NT2/D1 (cell line): ENCODE measurements at regions not wholly inside any gene's neighbourhood (a gene's known extent, or its start where the extent isn't known, plus 50 kb on each side); places are given as distances from the start of the nearest gene placed in this dataset.
"Not testable (repeated sequence)": the region's sequence is repeated elsewhere in the genome, so short reads cannot be mapped to it uniquely, and the experiment has no call there.

Experiments used
- SUZ12 ChIP-seq: IDR thresholded peaks from 2 replicates; pipeline ENCODE4 v1.6.1; 2011; ENCODE audit not compliant: insufficient read length, insufficient read depth; ENCODE audit errors: extremely low read depth
- YY1 ChIP-seq: IDR thresholded peaks from 2 replicates; pipeline ENCODE4 v1.6.1; 2011; ENCODE audit not compliant: insufficient read length, insufficient read depth

DNA sequence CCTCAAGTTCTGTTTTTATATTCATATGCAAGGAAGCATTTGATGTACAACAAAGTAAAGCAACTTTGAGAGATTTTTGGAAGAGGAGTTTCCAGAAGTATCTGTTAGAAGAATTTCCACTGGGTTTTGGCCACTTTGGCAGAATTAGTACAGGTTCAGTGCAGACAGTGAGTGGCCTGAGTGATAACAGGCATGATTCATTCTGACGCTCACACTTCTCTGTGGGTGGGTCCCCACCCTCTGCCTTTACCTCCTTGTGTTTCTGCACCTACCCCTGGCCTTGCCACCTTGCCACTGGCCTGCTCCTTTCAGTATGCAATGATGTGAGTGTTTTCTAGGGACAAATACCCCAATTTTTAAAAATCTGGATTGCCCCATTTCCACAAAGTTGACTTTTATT is 65.1 kb upstream of the PAX8 start:
- TF ChIP-seq YY1, SUZ12: not testable (repeated sequence)
